ENCODE measurements at regions not wholly inside any gene's neighbourhood (a gene's known extent, or its start where the extent isn't known, plus 50 kb on each side); places are given as distances from the start of the nearest gene placed in this dataset.
A peak's percentile ranks its signal among the peaks of the same experiment; 100 is the strongest.

- H3K27me3 Mint-ChIP-seq (ENCODE audit: low read depth, unreplicated experiment) = no peaks in the 10 kb centered on the region
- H3K4me1 Mint-ChIP-seq (ENCODE audit: low read depth, unreplicated experiment) = no peaks in the 10 kb centered on the region
- H3K36me3 ChIP-seq (ENCODE audit: insufficient read depth, low read length) = no peaks in the 10 kb centered on the region
- H3K9ac ChIP-seq (ENCODE audit: low read length) = no peak overlapping the region
- no peak overlapping the region for H3K4me3 Mint-ChIP-seq (ENCODE audit: unreplicated experiment)
- no peaks in the 10 kb centered on the region for H3K79me2 ChIP-seq (ENCODE audit: insufficient read depth, low read length)
- no peak overlapping the region for H3K4me2 ChIP-seq (ENCODE audit: low read length)
- H3K4me1 ChIP-seq (ENCODE audit: insufficient read depth, low read length) = no peaks in the 10 kb centered on the region
- no peak overlapping the region for H2AFZ ChIP-seq (ENCODE audit: low read depth, low read length)
- no peak overlapping the region for H3K4me3 ChIP-seq (ENCODE audit: insufficient read depth, low read depth, low read length)
- H3K27ac Mint-ChIP-seq (ENCODE audit: unreplicated experiment) = no peak overlapping the region
- no peaks in the 10 kb centered on the region for H4K20me1 ChIP-seq (ENCODE audit: insufficient read depth, low read length)
- no peaks in the 10 kb centered on the region for H3K27me3 ChIP-seq (ENCODE audit: insufficient read depth, low read length)
- H3K27ac ChIP-seq (ENCODE audit: low read depth, low read length) = no peak overlapping the region
- no peaks in the 10 kb centered on the region for H3K36me3 Mint-ChIP-seq (ENCODE audit: low read depth, unreplicated experiment)
- no peaks in the 10 kb centered on the region for H3K9me3 ChIP-seq (ENCODE audit: insufficient read depth, low read depth, low read length)
- TF ChIP-seq EZH2 (IDR thresholded peaks at IDR 0.05; ENCODE audit: insufficient read depth, low read length) (no peak), CTCF (IDR thresholded peaks at IDR 0.05; ENCODE audit: insufficient read depth, low read depth, low read length) (no peak)
- DNase-seq (ENCODE audit: low read depth) = peak; percentile 2
- FAIRE-seq = no peak
- H3K9me3 Mint-ChIP-seq (ENCODE audit: unreplicated experiment) = no peaks in the 10 kb centered on the region
Observed at GRCh38 chr4:66032571-66032970, 362.3 kb upstream of the EPHA5 start.

GRCh38 chr4:66028668-66029067 lies 358.4 kb upstream of the EPHA5 start:
- no peaks in the 10 kb centered on the region for H3K36me3 Mint-ChIP-seq (ENCODE audit: low read depth, unreplicated experiment)
- no peaks in the 10 kb centered on the region for H3K79me2 ChIP-seq (ENCODE audit: insufficient read depth, low read length)
- H3K4me3 ChIP-seq (ENCODE audit: insufficient read depth, low read depth, low read length) = no peak overlapping the region
- DNase-seq (ENCODE audit: low read depth) (no peak), FAIRE-seq (no peak)
- no peaks in the 10 kb centered on the region for H4K20me1 ChIP-seq (ENCODE audit: insufficient read depth, low read length)
- no peak overlapping the region for H3K27ac Mint-ChIP-seq (ENCODE audit: unreplicated experiment)
- no peak overlapping the region for H2AFZ ChIP-seq (ENCODE audit: low read depth, low read length)
- H3K27me3 ChIP-seq (ENCODE audit: insufficient read depth, low read length) = no peaks in the 10 kb centered on the region
- H3K27ac ChIP-seq (ENCODE audit: low read depth, low read length) = no peak overlapping the region
- H3K9ac ChIP-seq (ENCODE audit: low read length) = no peak overlapping the region
- H3K9me3 Mint-ChIP-seq (ENCODE audit: unreplicated experiment) = no peaks in the 10 kb centered on the region
- H3K27me3 Mint-ChIP-seq (ENCODE audit: low read depth, unreplicated experiment) = no peaks in the 10 kb centered on the region
- H3K36me3 ChIP-seq (ENCODE audit: insufficient read depth, low read length) = no peaks in the 10 kb centered on the region
- H3K4me1 ChIP-seq (ENCODE audit: insufficient read depth, low read length) = no peaks in the 10 kb centered on the region
- no peaks in the 10 kb centered on the region for H3K4me1 Mint-ChIP-seq (ENCODE audit: low read depth, unreplicated experiment)
- no peak overlapping the region for H3K4me3 Mint-ChIP-seq (ENCODE audit: unreplicated experiment)
- TF ChIP-seq CTCF (IDR thresholded peaks at IDR 0.05; ENCODE audit: insufficient read depth, low read depth, low read length) = no peak
- TF ChIP-seq EZH2 (IDR thresholded peaks at IDR 0.05; ENCODE audit: insufficient read depth, low read length) = no peak
- no peak overlapping the region for H3K4me2 ChIP-seq (ENCODE audit: low read length)
- no peaks in the 10 kb centered on the region for H3K9me3 ChIP-seq (ENCODE audit: insufficient read depth, low read depth, low read length)

DNA sequence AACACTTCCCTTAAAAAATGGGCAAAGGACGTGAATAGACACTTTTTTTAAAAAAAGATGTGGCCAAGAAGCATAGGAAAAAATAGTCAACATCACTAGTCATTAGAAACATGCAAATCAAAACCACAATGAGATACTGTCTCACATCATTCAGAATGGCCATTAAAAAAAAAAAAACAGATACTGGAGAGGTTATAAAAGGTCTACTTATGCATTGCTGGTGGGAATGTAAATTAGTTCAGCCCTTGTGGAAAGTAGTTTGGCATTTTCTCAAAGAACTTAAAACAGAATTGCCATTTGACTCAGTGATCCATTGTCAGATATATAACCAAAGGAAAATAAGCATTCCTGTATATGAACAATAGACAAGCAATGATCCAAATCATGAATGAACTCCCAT lies 352.8 kb upstream of the EPHA5 start:
- Histone ChIP-seq H3K4me2 (ENCODE audit: low read length) (no peak overlapping the region), H4K20me1 (ENCODE audit: insufficient read depth, low read length) (no peaks in the 10 kb centered on the region), H3K9me3 (ENCODE audit: insufficient read depth, low read depth, low read length) (no peaks in the 10 kb centered on the region), H3K4me3 (ENCODE audit: insufficient read depth, low read depth, low read length) (no peak overlapping the region), H2AFZ (ENCODE audit: low read depth, low read length) (no peak overlapping the region), H3K36me3 (ENCODE audit: insufficient read depth, low read length) (no peaks in the 10 kb centered on the region), H3K4me1 (ENCODE audit: insufficient read depth, low read length) (no peaks in the 10 kb centered on the region), H3K9ac (ENCODE audit: low read length) (no peak overlapping the region), H3K27me3 (ENCODE audit: insufficient read depth, low read length) (no peaks in the 10 kb centered on the region), H3K79me2 (ENCODE audit: insufficient read depth, low read length) (no peaks in the 10 kb centered on the region), H3K27ac (ENCODE audit: low read depth, low read length) (no peak overlapping the region)
- H3K36me3 Mint-ChIP-seq (ENCODE audit: low read depth, unreplicated experiment) = no peaks in the 10 kb centered on the region
- TF ChIP-seq CTCF (IDR thresholded peaks at IDR 0.05; ENCODE audit: insufficient read depth, low read depth, low read length) = no peak
- no peak for TF ChIP-seq EZH2 (IDR thresholded peaks at IDR 0.05; ENCODE audit: insufficient read depth, low read length)
- no peaks in the 10 kb centered on the region for H3K9me3 Mint-ChIP-seq (ENCODE audit: unreplicated experiment)
- DNase-seq (ENCODE audit: low read depth) (peak; percentile 22), FAIRE-seq (no peak)
- no peak overlapping the region for H3K27ac Mint-ChIP-seq (ENCODE audit: unreplicated experiment)
- no peaks in the 10 kb centered on the region for H3K4me1 Mint-ChIP-seq (ENCODE audit: low read depth, unreplicated experiment)
- no peaks in the 10 kb centered on the region for H3K27me3 Mint-ChIP-seq (ENCODE audit: low read depth, unreplicated experiment)
- H3K4me3 Mint-ChIP-seq (ENCODE audit: unreplicated experiment) = no peak overlapping the region

All from astrocyte (in vitro differentiated cells and primary cell).